Endothelial cell of umbilical vein (primary cell): ENCODE measurements at regions not wholly inside any gene's neighbourhood (a gene's known extent, or its start where the extent isn't known, plus 50 kb on each side); places are given as distances from the start of the nearest gene placed in this dataset.

Source experiments
- BruUV-seq: library from RNA; stranded (reverse); fragments of 400-500 nt; replicated peaks from 2 replicates; lab custom pipeline; 2021; lab: Mats Ljungman, UMichigan
- CTCF ChIA-PET: fragments of 300-600, 350-600 bp; sonication (Branson Sonifier 250); formaldehyde crosslinking; loops from one replicate; lab custom pipeline; 2021; ENCODE audit warnings: antibody characterized with exemption, inconsistent platforms; lab: Charles Lee
- POLR2A ChIA-PET: fragments of 300-600, 350-600 bp; sonication (Branson Sonifier 250); formaldehyde crosslinking; loops from one replicate; lab custom pipeline; 2021; ENCODE audit warnings: antibody characterized with exemption, inconsistent platforms; lab: Charles Lee
- DNase-seq: peaks from one replicate; pipeline ENCODE4 v3.0.0-alpha.2; 2011; ENCODE audit warnings: low read depth, low spot score
- FAIRE-seq: peaks from 2 replicates; lab custom pipeline; 2011; peaks lifted over from hg19 to GRCh38; lab: Jason Lieb, UNC
- H2AFZ ChIP-seq: 2 replicates; pipeline ENCODE4 v1.6.0; 2012; ENCODE audit warnings: low read depth, low read length, control low read depth, inconsistent platforms
- H3K27ac ChIP-seq: 2 replicates; pipeline ENCODE4 v1.5.1; 2011; ENCODE audit warnings: low read depth, mild to moderate bottlenecking, control low read depth, low read length, moderate library complexity; ENCODE audit not compliant: insufficient read depth
- H3K27me3 ChIP-seq, 2 experiments: 2 replicates each; pipeline versions ENCODE4 v1.6.0 to v1.6.1; 2011; ENCODE audit warnings: low read length in 2 of 2, mixed read lengths in 1 of 2; ENCODE audit not compliant: control insufficient read depth in 2 of 2, insufficient read depth in 2 of 2
- H3K36me3 ChIP-seq, 2 experiments: 2 replicates in 1 of 2; 3 replicates in 1 of 2; pipeline ENCODE4 v1.5.1; 2011; ENCODE audit warnings: low read length in 2 of 2, mild to moderate bottlenecking in 1 of 2, moderate library complexity in 1 of 2; ENCODE audit not compliant: control insufficient read depth in 2 of 2, insufficient read depth in 2 of 2; ENCODE audit errors: extremely low read depth in 1 of 2
- H3K4me1 ChIP-seq: 3 replicates; pipeline ENCODE4 v1.5.1; 2011; ENCODE audit warnings: mild to moderate bottlenecking, low read length; ENCODE audit not compliant: control insufficient read depth, insufficient read depth; ENCODE audit errors: extremely low read depth
- H3K4me2 ChIP-seq: 2 replicates; pipeline ENCODE4 v1.6.1; 2011; ENCODE audit warnings: low read length, control low read depth, mixed read lengths; ENCODE audit not compliant: insufficient read depth
- H3K4me3 ChIP-seq, 3 experiments: fragments of 200-600 bp in 1 of 3; sonication (generic), shearing (Covaris generic) in 1 of 3; replicated peaks in 1 of 3; 2 replicates each; pipeline ENCODE4 v1.5.1; 2011 to 2016; ENCODE audit warnings: control low read depth in 3 of 3, low read length in 3 of 3, mild to moderate bottlenecking in 2 of 3, inconsistent platforms in 1 of 3, low read depth in 1 of 3, moderate library complexity in 1 of 3; ENCODE audit not compliant: insufficient read depth in 1 of 3
- H3K79me2 ChIP-seq: 2 replicates; pipeline ENCODE4 v1.6.0; 2012; ENCODE audit warnings: low read length, inconsistent platforms; ENCODE audit not compliant: control insufficient read depth, insufficient read depth
- H3K9ac ChIP-seq: replicated peaks from 2 replicates; pipeline ENCODE3; 2011; ENCODE audit warnings: low read length, control low read depth; ENCODE audit not compliant: insufficient read depth; ENCODE audit errors: extremely low read depth
- H3K9me1 ChIP-seq: replicated peaks from 3 replicates; pipeline ENCODE4 v1.6.0; 2011; ENCODE audit warnings: mild to moderate bottlenecking, low read length; ENCODE audit not compliant: control insufficient read depth, insufficient read depth; ENCODE audit errors: extremely low read depth
- H3K9me3 ChIP-seq: replicated peaks from 2 replicates; pipeline ENCODE4 v1.5.1; 2012; ENCODE audit warnings: low read length, inconsistent platforms; ENCODE audit not compliant: control insufficient read depth, insufficient read depth
- H4K20me1 ChIP-seq: replicated peaks from 2 replicates; pipeline ENCODE3; 2011; ENCODE audit warnings: mild to moderate bottlenecking, low read length; ENCODE audit not compliant: control insufficient read depth, insufficient read depth; ENCODE audit errors: extremely low read depth
- CTCF ChIP-seq, 2 donors: IDR thresholded peaks; 1 replicate in 1 of 2; 2 replicates in 1 of 2; pipeline ENCODE4 v1.5.1; 2011; ENCODE audit warnings: low read length in 2 of 2, mild to moderate bottlenecking in 2 of 2, moderate library complexity in 2 of 2, control low read depth in 1 of 2, inconsistent platforms in 1 of 2, low read depth in 1 of 2; ENCODE audit not compliant: insufficient read depth in 1 of 2; ENCODE audit errors: extremely low read depth in 1 of 2
- EZH2 ChIP-seq: IDR thresholded peaks from 2 replicates; pipeline ENCODE4 v1.6.1; 2012; ENCODE audit warnings: borderline replicate concordance, low read depth, mild to moderate bottlenecking, moderate library complexity, low read length, inconsistent platforms; ENCODE audit not compliant: severe bottlenecking
- FOS ChIP-seq: IDR thresholded peaks from 2 replicates; pipeline ENCODE4 v1.6.1; 2011; ENCODE audit warnings: mild to moderate bottlenecking, low read length, moderate library complexity, borderline replicate concordance; ENCODE audit not compliant: insufficient read depth
- GATA2 ChIP-seq: IDR thresholded peaks from 2 replicates; pipeline ENCODE4 v1.7.0; 2011; ENCODE audit warnings: low read depth, mild to moderate bottlenecking, moderate library complexity, mixed read lengths, low read length; ENCODE audit not compliant: insufficient read length, insufficient read depth
- JUN ChIP-seq: IDR thresholded peaks from 2 replicates; pipeline ENCODE4 v1.6.1; 2011; ENCODE audit warnings: borderline replicate concordance, low read depth; ENCODE audit not compliant: insufficient read length, insufficient read depth
- MYC ChIP-seq: IDR thresholded peaks from one replicate; pipeline ENCODE4 v1.6.1; 2011; ENCODE audit warnings: mild to moderate bottlenecking, low read depth, low read length
- POLR2A ChIP-seq: IDR thresholded peaks from 2 replicates; pipeline ENCODE4 v1.6.1; 2012; ENCODE audit warnings: low read depth, mild to moderate bottlenecking, control low read depth, low read length
- POLR2AphosphoS5 ChIP-seq: IDR thresholded peaks from 2 replicates; pipeline ENCODE4 v1.6.1; 2012; ENCODE audit warnings: low read depth, mild to moderate bottlenecking, control low read depth, low read length, moderate library complexity; ENCODE audit not compliant: insufficient read depth
- dilution Hi-C: fragments of 300-500 bp; cut with MboI; formaldehyde crosslinking; loops from one replicate; pipeline ENCODE4 v1.15.0; 2019; ENCODE audit warnings: low sequenced_read_pairs; ENCODE audit not compliant: extremely low pct_ligation_motif_present
- intact Hi-C: fragments of 100-400 bp; cut with micrococcal nuclease; formaldehyde crosslinking; loops from one replicate; pipeline ENCODE4 v1.10.0; 2022
- TF ChIP-seq, protein P1 (sequence below): IDR thresholded peaks from 2 replicates; pipeline ENCODE4 v1.6.1; 2011; ENCODE audit not compliant: insufficient read depth, insufficient read length

DNA sequence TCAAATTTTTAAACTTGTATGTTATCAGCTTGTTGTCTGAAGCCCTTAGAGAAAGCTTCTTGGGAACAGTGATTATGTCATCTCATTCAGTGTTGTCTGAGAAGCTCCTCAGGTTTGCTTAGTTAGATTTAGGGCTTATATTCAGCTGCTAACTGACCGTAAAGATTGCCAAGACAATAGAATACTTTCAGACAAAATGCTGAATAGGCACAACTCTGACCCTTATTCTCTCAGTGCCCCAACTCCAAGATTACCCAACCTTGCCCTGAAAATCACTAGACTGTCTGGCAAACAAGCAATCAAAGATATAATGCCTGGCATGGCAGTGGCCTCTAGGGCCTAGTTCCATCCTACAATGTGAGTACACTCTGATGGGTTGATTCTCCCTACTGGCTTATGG is 950.5 kb upstream of the HS3ST1 start:
- Histone ChIP-seq H3K36me3 (no peaks in the 10 kb centered on the region), H3K9me3 (no peaks in the 10 kb centered on the region), H3K9ac (no peak overlapping the region), H3K4me1 (no peaks in the 10 kb centered on the region), H3K9me1 (no peaks in the 10 kb centered on the region), H3K27me3 (no peaks in the 10 kb centered on the region), H3K79me2 (no peaks in the 10 kb centered on the region), H2AFZ (no peak overlapping the region), H4K20me1 (no peaks in the 10 kb centered on the region), H3K4me3 (no peak overlapping the region), H3K4me2 (no peak overlapping the region), H3K27ac (no peak overlapping the region)
- FAIRE-seq = no peak
- POLR2A ChIA-PET = no interaction called here
- TF ChIP-seq GATA2 (no peak), MYC (no peak), JUN (no peak), EZH2 (no peak), FOS (no peak), POLR2AphosphoS5 (no peak), POLR2A (no peak), CTCF (IDR thresholded peaks at IDR 0.05; ENCODE audit: extremely low read depth in 1 of 2, insufficient read depth in 1 of 2, low read depth in 1 of 2, low read length in 2 of 2) (no peak)
- TF ChIP-seq, protein P1, sequence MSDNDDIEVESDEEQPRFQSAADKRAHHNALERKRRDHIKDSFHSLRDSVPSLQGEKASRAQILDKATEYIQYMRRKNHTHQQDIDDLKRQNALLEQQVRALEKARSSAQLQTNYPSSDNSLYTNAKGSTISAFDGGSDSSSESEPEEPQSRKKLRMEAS = no peak
- intact Hi-C loops (no loop called here), dilution Hi-C loops (no loop called here)
- DNase-seq = no peak
- no TSS peak for BruUV-seq
- CTCF ChIA-PET = no interaction called here
